Esophagus (tissue), 2 donors: ENCODE measurements at regions not wholly inside any gene's neighbourhood (a gene's known extent, or its start where the extent isn't known, plus 50 kb on each side); places are given as distances from the start of the nearest gene placed in this dataset.

Experiments
- H3K27ac ChIP-seq, 2 donors: one replicate each; pipeline ENCODE4 v1.5.1; 2013; ENCODE audit warnings: low read depth in 2 of 2, mild to moderate bottlenecking in 2 of 2, inconsistent platforms in 1 of 2, low read length in 1 of 2, moderate library complexity in 1 of 2
- H3K27me3 ChIP-seq, 2 donors: one replicate each; pipeline ENCODE4 v1.6.1; 2013; ENCODE audit warnings: low read length in 2 of 2, control low read depth in 1 of 2, mild to moderate bottlenecking in 1 of 2; ENCODE audit not compliant: insufficient read depth in 2 of 2, control insufficient read depth in 1 of 2
- H3K36me3 ChIP-seq, 2 donors: one replicate each; pipeline ENCODE4 v1.6.1; 2013; ENCODE audit warnings: low read length in 1 of 2; ENCODE audit not compliant: control insufficient read depth in 2 of 2, insufficient read depth in 2 of 2
- H3K4me1 ChIP-seq, 2 donors: one replicate each; pipeline ENCODE4 v1.6.1; 2013; ENCODE audit warnings: low read length in 1 of 2; ENCODE audit not compliant: control insufficient read depth in 2 of 2, insufficient read depth in 2 of 2
- H3K4me3 ChIP-seq, 2 donors: one replicate each; pipeline ENCODE4 v1.5.1; 2013; ENCODE audit warnings: low read length in 2 of 2, mild to moderate bottlenecking in 2 of 2, low read depth in 1 of 2, moderate library complexity in 1 of 2
- H3K9me3 ChIP-seq, 2 donors: one replicate each; pipeline ENCODE4 v1.6.1; 2013; ENCODE audit warnings: mild to moderate bottlenecking in 2 of 2, low read depth in 1 of 2, low read length in 1 of 2, moderate library complexity in 1 of 2; ENCODE audit not compliant: control insufficient read depth in 2 of 2, insufficient read depth in 1 of 2
- WGBS, 2 donors: extraction: QIAGEN DNeasy Blood & Tissue Kit; methylation state at CpG; one replicate each; pipeline ENCODE4 v1.1.7; 2013; 5-methylcytosine and 5-hydroxymethylcytosine counted together
- donor health status: healthy with polysubstance abuse.
- donor health status: Bipolar disorder and iron deficiency.

DNA sequence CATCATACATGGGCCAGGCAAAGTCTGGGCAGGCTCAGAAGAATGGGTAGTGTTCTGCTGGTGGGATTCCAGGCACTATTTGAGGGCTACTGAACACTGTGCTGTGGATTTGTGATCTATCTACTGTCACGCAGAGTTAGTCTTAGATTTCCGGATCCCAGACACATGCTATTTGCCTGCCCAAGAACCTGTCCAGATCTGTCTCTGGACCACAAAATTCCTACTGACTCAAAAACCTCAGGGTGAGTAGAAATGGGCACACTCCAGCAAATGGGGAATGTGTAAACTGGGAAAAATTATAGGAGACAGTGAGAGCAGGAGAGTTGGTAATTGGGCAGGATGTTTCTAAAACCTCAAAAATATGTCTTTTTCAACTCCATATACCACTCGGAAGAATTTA, 129.9 kb downstream of the GALC start:
- 86 to 87% methylated on average over 3 of the region's 3 CpGs for WGBS, 2 donors
- no peak overlapping the region for H3K27ac ChIP-seq
- no peaks in the 10 kb centered on the region for H3K36me3 ChIP-seq
- no peak overlapping the region for H3K4me3 ChIP-seq
- no peaks in the 10 kb centered on the region for H3K9me3 ChIP-seq
- no peaks in the 10 kb centered on the region for H3K27me3 ChIP-seq
- no peaks in the 10 kb centered on the region for H3K4me1 ChIP-seq

GRCh38 chr14:87852107-87852506, 140.9 kb downstream of the GALC start:
- no peaks in the 10 kb centered on the region for H3K9me3 ChIP-seq
- H3K36me3 ChIP-seq: no peaks in the 10 kb centered on the region
- 57 to 69% methylated on average over 3 of the region's 3 CpGs for WGBS, 2 donors
- H3K4me1 ChIP-seq: no peaks in the 10 kb centered on the region
- H3K4me3 ChIP-seq: no peak overlapping the region
- no peaks in the 10 kb centered on the region for H3K27me3 ChIP-seq
- no peak overlapping the region for H3K27ac ChIP-seq

- WGBS, 2 donors: 56% methylated on average over 2 of the region's 2 CpGs
Observed at GRCh38 chr14:87851190-87851589, 141.8 kb downstream of the GALC start.

GRCh38 chr14:87847216-87847755, 145.7 kb downstream of the GALC start:
- 43 to 52% methylated on average over 4 of the region's 4 CpGs for WGBS, 2 donors
- no peaks in the 10 kb centered on the region for H3K27me3 ChIP-seq

More at GRCh38 chr14:87851190-87851589, 141.8 kb downstream of the GALC start:
- no peak overlapping the region for H3K4me3 ChIP-seq
- H3K27me3 ChIP-seq: no peaks in the 10 kb centered on the region
- no peaks in the 10 kb centered on the region for H3K36me3 ChIP-seq
- no peaks in the 10 kb centered on the region for H3K9me3 ChIP-seq
- no peaks in the 10 kb centered on the region for H3K4me1 ChIP-seq
- no peak overlapping the region for H3K27ac ChIP-seq

DNA sequence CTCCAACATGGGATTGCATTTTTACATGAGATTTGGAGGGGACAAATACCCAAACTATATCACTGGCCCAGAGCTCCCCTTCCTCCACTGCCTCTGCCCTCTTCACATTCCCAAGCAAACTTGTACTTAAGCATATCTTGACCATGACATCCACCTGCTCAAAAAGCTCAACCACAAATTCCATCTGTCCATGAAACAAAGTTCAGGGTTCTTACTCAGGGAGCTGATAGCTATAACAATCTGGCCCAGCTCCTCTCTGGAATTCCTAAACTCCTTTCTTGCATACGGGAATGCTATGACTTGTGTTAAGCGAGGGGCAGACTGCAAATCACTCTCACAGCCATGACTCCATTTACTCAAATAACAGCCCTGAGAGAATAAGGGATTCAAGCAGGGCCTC, 152.1 kb downstream of the GALC start:
- Histone ChIP-seq H3K36me3 (no peaks in the 10 kb centered on the region), H3K4me1 (no peaks in the 10 kb centered on the region), H3K27ac (no peak overlapping the region), H3K9me3 (peaks cover 0 to 5% of the 10 kb centered on the region in 2 donors), H3K27me3 (no peaks in the 10 kb centered on the region), H3K4me3 (no peak overlapping the region)
- WGBS, 2 donors: 85 to 94% methylated on average over 2 of the region's 2 CpGs

More at GRCh38 chr14:87847216-87847755, 145.7 kb downstream of the GALC start:
- Histone ChIP-seq H3K4me1 (no peaks in the 10 kb centered on the region), H3K27ac (no peak overlapping the region), H3K9me3 (no peaks in the 10 kb centered on the region), H3K36me3 (no peaks in the 10 kb centered on the region), H3K4me3 (no peak overlapping the region)

GRCh38 chr14:87838931-87839330, 154.1 kb downstream of the GALC start:
- Histone ChIP-seq H3K27ac (no peak overlapping the region), H3K9me3 (peaks cover 0 to 5% of the 10 kb centered on the region in 2 donors), H3K27me3 (no peaks in the 10 kb centered on the region), H3K4me3 (no peak overlapping the region), H3K36me3 (no peaks in the 10 kb centered on the region), H3K4me1 (no peaks in the 10 kb centered on the region)
- WGBS, 2 donors: 82% methylated on average over 2 of the region's 2 CpGs

DNA sequence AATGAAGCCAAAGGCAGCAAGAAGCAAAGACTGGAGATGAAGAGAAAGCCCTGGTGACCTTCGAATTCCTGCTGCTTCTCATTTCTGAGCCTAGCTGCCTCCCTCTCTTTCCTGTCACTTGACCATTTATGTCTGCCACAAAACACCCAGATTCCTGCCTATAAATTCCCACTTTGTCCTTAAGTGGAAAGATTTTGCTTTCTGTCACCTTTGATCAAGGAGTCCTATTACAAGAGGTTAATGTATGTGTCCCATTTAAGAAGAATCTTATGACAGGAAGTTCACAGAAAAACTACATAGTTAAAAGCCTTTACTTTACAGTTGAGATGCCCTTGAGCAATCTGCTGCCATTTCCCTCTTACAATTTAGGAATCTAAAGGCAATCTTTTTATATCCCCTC, 155.7 kb downstream of the GALC start:
- peaks cover 0 to 5% of the 10 kb centered on the region in 2 donors for H3K9me3 ChIP-seq
- no peak overlapping the region for H3K4me3 ChIP-seq
- no peaks in the 10 kb centered on the region for H3K36me3 ChIP-seq
- no peaks in the 10 kb centered on the region for H3K4me1 ChIP-seq
- no peak overlapping the region for H3K27ac ChIP-seq
- WGBS, 2 donors: 73 to 81% methylated on average over 1 of the region's 1 CpG
- no peaks in the 10 kb centered on the region for H3K27me3 ChIP-seq

DNA sequence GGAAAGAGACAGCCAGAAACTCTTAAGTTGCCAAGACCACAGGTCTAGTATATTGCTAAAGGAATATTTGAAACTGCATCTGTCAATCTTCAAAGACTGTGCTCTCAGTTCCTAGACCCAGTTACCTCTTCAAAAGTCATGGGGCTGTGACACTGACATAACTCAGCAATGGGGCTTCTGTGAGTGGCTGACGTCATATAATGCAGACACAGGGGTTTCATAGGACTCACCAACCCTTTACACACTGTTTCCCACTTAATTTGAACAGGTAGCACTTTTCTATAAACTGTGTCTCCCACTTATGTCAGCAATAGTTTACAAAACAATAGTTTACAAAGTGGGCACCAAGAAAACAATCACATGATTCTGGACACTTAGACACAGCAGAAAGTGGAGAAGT, 158.4 kb downstream of the GALC start:
- H3K4me3 ChIP-seq: no peak overlapping the region
- no peaks in the 10 kb centered on the region for H3K36me3 ChIP-seq
- H3K9me3 ChIP-seq: no peaks in the 10 kb centered on the region
- no peaks in the 10 kb centered on the region for H3K4me1 ChIP-seq
- H3K27ac ChIP-seq: no peak overlapping the region
- H3K27me3 ChIP-seq: no peaks in the 10 kb centered on the region
- 63 to 64% methylated on average over 1 of the region's 1 CpG for WGBS, 2 donors

- Histone ChIP-seq H3K27ac (no peak overlapping the region), H3K9me3 (no peaks in the 10 kb centered on the region), H3K4me3 (no peak overlapping the region), H3K4me1 (no peaks in the 10 kb centered on the region), H3K27me3 (no peaks in the 10 kb centered on the region), H3K36me3 (no peaks in the 10 kb centered on the region)
- WGBS, 2 donors: 37 to 46% methylated on average over 1 of the region's 1 CpG
Observed at GRCh38 chr14:87833026-87833425, 160.0 kb downstream of the GALC start.

- WGBS, 2 donors: 46% methylated on average over 2 of the region's 2 CpGs
- H3K9me3 ChIP-seq: no peaks in the 10 kb centered on the region
- no peaks in the 10 kb centered on the region for H3K27me3 ChIP-seq
- no peaks in the 10 kb centered on the region for H3K36me3 ChIP-seq
- H3K27ac ChIP-seq: no peak overlapping the region
- H3K4me1 ChIP-seq: no peaks in the 10 kb centered on the region
- H3K4me3 ChIP-seq: no peak overlapping the region
Observed at GRCh38 chr14:87830443-87831096, 162.4 kb downstream of the GALC start.
